HG03060 (cell line): ENCODE measurements at regions not wholly inside any gene's neighbourhood (a gene's known extent, or its start where the extent isn't known, plus 50 kb on each side); places are given as distances from the start of the nearest gene placed in this dataset.

ENCODE experiments used
- ATAC-seq: cut with Tn5 transposase; IDR thresholded peaks from one replicate; pipeline ENCODE4 v1.9.1; 2021; ENCODE audit warnings: low read depth, moderate number of reproducible peaks; ENCODE audit not compliant: unreplicated experiment

DNA sequence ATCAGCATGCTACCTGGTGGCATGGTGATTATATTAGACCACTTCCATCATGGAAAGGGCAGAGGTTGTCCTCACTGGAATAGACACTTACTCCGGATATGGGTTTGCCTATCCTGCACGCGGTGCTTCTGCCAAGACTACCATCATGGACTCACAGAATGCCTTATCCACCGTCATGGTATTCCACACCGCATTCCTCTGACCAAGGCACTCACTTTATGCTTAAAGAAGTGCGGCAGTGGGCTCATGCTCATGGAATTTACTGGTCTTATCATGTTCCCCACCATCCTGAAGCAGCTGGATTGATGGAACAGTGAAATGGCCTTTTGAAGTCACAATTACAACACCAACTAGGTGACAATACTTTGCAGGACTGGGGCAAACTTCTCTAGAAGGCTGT is 109.2 kb upstream of the DRD2 start:
- ATAC-seq: no peak

DNA sequence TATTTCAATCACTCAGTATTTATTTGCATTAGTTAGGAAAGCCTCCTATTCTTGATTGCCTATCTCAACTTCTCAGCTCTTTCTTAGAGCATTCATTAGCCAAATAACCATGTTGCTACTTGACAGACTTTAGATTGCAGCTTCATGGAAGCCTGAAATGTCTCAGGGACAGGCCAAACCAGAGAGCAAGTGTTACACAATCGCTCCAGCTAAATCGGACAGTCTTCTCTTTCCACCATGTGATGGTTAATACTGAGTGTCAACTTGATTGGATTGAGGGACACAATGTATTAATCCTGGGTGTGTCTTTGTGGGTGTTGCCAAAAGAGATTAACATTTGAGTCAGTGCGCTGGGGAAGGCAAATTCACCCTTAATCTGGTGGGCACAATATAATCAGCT is 106.5 kb upstream of the DRD2 start:
- ATAC-seq: no peak

DNA sequence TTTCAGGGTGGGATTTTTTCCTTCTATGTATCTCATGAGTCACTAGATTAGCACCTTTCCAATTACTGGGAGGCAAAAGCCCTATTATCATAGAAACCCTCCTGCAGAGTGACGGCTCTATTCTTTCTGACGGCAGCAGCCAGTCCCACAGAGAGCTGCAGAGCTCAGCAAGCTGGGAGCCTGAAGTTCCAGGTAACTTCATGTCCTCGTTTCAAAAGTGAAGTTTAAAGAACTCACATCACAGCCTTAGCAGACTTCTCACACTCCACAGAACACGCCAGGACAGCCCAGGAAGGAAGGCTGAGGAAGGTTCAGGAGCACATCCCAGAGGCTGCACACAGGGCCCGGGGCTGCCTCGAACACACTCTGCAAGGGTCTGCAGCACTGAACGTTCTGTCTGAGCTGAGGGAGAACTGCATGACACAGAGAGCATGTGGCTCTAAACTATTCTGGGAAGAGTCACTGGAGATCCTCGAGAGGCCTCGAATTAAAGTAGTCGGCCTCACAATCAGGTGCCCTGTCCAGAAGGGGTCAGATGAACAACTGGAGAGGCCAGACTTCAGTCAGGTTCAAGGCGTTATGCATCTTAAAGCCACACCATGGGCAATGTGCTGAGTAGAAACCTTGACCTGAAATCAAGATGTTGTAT is 104.2 kb upstream of the DRD2 start:
- no peak for ATAC-seq

DNA sequence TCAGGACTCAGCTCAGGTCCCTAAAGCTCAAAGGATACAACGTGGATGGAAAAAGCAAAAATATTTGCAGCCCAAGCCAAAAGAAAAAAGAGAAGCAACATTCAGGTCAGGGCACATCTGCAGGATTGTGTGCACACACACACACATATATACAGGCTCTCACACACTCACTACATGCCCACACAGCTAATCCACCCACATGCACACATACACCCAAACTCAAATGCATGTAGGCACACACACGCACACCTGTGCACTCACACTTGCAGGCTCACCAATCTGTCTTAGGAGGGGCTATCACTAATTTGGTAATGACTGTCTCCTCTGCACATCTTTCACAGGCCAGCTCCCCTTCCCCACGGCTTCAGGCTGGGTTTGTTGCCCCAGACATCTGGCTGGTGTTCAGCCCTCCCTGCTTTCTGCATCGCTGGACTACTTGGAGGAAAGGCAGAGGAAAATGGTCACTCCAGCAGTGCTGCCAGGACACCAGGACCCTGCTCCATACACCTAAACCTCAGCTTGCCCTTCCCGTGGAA is 103.6 kb upstream of the DRD2 start:
- no peak for ATAC-seq

DNA sequence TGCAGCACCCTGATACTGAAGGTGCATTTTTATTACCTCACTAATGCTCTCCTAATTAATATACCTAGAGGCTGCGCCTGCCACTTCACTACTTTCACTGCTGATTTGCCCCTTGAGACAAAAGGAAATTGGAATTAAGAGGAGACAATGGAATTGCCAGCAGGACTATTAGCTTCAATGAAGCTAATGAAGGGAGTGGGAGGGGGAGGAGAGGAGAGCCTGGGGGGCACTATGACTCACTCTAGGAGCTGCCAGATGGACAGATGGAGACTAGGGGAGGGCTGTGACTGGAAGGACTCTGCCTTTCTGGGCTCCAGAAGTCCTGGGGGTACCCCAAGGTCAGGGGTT is 102.8 kb upstream of the DRD2 start:
- no peak for ATAC-seq

DNA sequence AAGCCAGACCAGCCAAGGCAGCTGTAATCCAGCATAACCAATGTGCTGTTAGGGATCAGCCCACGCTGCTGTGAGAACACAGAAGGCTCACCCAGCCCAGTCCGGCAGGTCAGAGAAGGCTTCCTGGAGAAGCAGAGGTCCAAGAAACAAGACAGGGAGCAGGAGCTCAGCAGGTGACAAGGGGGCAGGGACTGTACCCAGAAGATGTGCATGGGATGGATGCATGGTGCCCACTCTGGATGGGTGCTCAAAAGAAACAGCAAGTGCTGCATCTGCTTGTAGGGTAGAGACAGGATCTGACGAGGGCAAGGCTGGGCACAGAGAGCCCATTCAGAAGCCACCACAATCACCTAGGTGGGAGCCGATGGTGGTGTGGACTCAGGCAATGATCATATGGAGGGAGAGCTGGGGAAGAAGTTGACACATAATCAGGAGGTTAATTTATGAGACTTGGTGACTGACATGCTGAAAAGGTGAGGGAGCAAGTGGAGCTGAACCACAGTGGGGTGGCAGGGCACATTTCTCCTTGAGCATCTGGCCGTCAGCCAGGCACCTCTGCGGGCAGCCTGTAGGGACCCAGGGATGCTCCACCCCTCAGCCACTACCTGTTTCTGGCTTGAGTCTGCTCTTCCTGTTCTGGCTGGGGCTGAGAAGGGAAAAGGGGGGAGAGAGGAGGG is 102.3 kb upstream of the DRD2 start:
- ATAC-seq: no peak

DNA sequence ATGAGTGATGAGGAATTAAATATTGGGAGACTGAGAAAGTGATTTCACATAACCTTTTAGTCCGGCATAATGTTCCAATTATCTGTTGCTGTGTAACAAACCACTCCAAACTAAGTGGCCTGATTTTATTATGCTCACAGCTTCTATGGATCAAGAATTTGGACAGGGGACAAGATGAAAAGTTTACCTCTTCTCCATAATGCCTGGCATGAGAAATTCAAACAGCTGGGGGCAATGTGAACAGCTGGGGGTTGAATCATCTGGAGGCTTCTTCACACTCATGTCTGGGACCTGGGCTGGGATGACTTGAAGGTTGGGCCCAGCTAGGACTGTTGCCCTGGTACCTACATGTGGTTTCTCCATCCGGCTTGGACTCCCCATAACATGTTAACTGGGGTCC is 99.4 kb upstream of the DRD2 start:
- ATAC-seq: no peak

DNA sequence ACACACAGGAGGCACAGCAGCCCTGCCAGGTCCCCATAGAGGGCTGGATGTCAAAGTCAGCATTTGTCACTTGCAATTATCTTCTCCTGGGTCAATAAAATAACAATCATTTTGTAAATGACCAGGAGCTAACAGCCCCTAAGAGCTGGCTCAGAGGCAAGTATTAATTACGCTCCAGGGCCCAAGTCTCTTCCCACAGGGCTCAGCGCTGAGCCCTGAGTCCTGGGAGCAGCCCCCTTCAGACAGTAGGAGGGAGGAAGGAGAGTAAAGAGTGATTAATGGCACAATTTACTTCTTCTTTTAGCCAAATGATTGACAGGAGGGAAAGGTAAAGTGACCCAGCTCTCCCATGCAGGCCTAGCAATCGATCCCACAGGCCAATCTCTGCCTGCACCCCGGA is 99.0 kb upstream of the DRD2 start:
- ATAC-seq: no peak

DNA sequence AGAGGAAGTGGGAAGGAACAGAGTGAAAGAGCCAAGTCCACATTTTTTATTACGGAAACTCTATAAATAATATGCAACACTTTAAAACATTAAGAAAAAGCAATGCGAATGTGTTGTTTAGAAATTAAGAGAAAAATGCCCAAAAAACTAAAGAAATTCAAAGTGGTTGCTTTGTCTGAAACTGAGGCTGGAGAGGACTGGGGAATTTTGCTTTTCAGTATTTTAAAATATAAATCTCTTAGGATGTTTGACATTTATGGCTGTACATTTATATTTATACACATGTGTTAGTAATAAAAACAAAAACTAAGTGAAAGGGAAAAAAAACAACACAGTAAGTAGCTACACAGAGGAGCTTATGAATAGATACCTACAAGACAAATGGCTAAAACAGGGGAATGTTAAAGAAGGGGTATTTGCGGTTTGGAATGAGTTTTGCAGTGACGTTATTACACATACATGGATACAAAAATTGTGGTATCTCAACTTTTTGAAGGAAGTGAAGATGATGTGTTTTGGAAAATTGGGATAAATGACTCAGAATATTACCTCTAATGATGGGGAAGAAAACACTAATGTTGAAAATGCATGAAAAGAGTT is 97.0 kb upstream of the DRD2 start:
- no peak for ATAC-seq

DNA sequence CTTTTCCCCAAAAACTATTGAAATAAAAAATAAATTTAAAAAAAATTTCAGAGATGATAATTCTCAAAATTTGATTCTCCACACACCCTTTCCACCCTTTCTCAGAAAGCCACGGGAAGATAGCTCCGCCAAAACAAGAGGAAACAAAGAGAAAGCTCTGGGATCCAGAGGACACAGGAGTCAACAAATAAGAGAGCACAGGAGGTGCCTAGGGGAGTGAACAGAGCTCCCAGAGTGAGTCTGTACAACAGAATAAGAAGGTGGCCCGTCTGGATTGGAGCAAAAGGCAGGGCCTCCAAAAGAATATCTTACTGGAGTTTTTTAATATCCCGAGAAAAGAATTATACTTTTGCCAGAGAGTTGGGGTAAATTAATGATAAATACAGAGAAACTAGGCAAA is 96.3 kb upstream of the DRD2 start:
- ATAC-seq: no peak

DNA sequence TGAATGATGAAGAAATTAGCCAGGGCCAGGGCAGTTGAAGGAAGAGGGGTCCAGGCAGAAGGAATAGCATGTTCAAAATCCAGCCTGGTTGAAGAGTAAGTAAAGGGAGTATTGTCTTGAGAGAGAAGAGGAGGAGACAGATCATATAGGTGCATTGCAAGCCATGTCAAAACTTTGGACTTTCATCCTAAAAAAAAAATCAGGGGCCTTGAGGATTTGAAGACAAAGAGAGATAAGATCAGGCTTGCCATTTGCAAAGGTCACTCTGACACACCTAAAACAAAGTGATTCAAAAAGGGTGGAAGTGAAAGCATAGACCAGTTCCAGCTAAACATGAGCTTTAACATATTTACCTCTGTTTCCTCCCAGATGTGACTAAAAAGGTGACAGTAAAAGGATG is 95.7 kb upstream of the DRD2 start:
- no peak for ATAC-seq

DNA sequence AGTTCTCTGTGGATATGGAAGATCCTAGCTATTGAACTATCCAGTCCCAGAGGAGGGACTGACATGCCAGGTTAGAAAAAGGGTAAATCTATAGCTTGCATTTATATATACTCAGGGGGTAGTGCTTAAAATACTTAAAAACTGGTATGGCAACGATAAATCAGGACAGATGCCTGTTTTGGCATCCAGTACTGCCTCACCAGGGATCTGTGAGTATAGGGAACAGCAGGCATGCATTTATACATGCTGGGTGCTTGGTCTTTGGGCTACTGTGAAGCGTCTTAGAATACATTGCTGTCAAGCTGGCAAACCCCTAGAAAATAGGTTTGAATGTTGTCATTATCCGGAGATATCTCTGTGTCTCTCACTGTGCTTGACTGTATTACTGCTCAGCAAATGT is 94.2 kb upstream of the DRD2 start:
- no peak for ATAC-seq

DNA sequence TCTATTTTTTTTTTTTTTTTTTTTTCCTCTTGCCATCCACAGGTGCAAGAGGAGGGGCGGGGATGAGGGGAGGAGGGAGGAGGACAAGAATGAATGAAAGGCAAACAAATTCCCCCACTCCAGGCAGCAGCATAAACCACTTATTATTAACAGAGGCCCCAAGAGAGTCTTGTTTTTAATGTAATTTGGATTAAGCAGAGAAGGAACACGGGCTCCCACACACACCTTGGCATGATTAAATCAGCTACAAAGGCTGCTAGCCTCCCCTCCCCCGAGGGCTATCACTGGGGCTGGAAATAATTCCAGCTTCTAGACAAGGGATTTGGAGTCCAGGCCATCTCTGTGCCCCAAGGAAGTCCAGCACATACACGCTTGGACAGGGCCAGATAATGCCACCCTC is 93.4 kb upstream of the DRD2 start:
- no peak for ATAC-seq

DNA sequence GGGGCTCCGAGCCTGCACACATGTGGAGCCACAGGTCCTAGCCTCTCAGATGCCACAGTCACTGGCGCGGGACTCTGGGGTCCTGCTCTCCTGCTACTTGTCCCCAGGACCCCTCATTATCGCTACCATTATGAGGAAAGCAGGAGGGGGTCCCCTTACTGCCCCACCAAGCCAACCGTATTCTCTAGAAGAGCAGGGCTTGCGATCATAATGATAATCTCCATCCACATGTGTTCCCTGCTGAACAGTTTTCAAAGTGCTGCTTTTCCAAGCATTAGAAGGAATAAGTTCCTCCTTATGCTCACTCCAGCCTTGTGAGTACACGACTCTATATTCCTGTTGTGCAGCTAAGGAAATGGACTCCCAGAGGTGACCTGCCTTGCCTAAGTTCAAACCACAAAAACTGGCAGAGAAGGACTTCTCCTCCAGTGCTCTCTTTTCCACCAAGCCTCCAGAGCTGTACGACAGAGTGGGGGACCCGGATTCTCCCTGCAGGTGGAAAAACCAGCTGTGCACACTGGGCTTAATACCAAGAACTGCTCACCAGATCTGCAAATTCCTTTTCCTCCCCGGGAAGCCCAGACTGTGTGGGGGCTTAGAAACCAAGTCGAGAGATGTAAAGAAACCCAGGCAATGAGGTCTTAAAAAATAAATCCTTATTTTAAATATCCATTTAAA is 92.8 kb upstream of the DRD2 start:
- no peak for ATAC-seq

DNA sequence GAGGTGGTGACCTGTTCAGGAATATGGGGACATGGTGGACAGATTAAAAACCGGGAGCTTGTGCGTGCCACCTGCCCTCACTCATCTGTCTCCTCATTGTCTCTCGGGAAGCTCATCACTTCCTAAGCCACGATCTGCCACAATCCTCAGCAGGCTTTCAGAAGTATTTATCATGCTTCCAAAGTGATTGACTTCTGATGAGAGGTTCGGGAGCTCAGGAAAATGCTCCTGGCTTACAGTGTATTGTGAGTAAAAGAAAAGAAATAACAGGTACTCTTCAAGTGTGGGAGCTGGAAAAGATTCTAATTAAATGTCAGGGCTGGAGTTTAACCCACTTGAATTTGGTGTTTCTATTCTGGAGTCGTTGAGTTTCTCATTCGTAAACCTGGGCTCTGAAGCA is 91.9 kb upstream of the DRD2 start:
- ATAC-seq: no peak

DNA sequence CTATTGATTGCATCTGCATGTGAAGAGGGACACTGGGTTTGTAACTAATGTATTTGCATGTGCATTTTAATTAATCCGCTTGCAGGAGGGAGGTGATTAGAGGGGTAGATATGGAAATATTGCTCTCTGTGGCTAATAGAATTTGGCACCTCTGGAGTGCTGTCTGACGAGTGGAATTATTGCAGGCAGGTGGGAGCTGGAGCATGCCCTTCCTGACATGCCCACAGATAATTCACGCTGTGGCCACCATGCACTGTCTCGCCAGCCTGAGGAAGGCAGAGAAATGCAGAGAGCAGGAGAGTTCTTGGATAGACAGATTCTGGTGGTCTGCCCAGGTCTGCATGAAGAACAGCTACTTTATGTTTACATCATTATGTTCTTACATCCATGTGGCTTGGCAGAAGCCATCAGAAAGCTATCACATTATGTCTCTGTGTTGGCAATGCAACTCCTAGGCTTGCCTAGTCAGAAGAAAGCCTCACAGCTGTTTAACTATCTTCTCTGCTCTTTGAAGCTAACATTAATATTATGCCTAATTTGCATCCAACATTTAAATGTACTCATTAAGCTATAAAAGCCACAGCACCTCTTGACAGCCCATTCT is 89.4 kb upstream of the DRD2 start:
- ATAC-seq: no peak

DNA sequence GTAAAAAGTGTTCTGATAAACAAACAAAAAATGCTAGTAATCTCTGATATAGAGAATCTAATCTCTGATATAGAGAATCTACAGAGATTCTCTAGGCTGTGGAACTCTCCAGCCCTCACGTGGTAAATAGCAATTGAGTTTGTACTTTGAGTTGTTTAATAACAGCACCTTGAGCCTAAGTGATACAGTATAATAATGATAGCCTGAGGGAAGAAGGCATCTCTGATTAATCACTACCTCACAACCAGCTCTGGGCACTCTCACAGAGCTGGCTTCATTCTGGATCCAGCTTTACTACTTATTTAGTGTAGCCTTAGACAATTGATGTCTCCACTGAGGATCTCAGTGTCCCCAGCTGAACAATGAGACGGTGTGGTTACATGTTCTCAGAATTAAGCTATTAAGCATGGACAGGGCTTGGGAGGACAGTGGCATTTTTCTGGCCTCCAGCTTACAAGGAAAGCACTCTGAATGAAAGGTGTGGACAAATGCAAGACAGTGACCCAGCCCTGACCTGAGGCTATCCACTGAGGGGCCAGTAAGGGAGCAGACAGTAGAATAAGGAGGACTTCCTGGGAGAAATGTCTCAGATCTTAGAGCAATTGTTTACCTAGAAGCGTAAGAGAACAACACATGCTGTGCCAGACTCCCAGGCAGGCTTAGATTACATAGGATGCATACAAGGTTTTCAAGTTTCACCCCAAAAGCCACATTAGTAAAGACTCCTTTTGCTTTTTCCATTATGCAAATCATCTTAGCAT is 88.7 kb upstream of the DRD2 start:
- ATAC-seq: no peak

DNA sequence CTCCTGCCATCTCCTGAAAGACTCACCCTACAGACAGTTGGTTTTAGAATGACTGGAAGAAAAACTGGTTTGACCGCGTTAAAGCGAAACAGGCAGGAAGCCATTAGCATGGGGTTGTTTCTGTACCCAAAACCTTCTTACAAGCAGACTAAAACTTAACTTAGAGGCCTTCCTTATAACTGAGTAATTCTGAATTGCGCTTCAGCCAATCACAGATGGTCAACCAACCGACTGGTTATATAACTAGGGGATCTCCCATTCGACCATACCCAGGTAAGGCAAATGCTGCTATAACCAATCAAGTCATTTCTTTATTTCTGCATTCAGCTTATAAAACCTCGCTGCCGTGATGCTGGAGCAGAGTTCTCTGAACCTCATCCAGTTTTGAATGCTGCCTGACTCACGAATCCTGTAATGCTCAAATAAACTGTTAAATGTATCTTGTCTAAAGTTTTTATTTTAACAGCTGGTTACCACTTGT is 87.8 kb upstream of the DRD2 start:
- no peak for ATAC-seq

DNA sequence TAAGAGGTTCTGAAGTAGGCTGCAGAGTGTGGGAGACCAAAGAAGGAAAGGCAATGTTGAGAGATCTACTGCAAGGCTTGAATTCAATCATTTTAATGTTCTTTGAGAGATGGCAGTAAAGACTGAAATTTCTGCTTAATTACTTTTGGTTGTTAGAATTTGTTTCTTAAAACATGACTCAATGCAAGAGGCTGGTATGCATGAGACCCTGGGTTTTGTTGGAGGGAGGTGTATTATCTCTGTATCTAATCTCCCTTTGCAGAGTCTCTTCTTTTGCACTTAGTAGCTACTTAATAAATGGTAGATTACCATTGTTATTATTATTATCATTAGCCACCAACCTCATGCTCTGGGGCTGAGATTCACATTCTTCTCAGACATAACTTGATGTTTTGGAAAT is 87.4 kb upstream of the DRD2 start:
- no peak for ATAC-seq

DNA sequence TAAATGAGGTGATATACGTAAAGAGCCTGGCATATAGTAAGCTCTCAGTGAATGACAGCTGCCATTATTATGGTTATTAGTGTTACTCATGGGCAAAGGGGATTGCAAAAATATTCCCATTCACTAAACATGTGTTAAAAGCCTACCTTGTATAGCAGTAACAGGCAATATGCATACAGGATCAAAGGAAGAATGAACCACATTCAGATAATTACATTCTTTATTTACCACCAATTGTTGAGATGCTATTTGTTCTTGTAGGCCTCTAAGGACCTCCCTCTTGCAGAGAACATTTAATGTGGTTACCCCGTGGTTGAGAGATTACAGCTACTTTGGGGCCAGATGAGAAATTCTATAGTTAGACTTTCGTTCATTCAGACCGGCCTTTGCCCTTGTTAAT is 82.7 kb upstream of the DRD2 start:
- ATAC-seq: no peak
